ENCODE measurements at regions not wholly inside any gene's neighbourhood (a gene's known extent, or its start where the extent isn't known, plus 50 kb on each side); places are given as distances from the start of the nearest gene placed in this dataset.

GRCh38 chr1:239040523-239040922 is 345.8 kb upstream of the CHRM3 start:
- H3K27ac ChIP-seq (ENCODE audit: low read length), result no peak overlapping the region
- no peaks in the 10 kb centered on the region for H3K4me1 ChIP-seq (ENCODE audit: insufficient read depth, low read length)
- H3K9me3 ChIP-seq (ENCODE audit: insufficient read depth, low read depth, low read length), result no peaks in the 10 kb centered on the region
- no peaks in the 10 kb centered on the region for H3K36me3 ChIP-seq (ENCODE audit: insufficient read depth, low read depth, low read length)
- no peaks in the 10 kb centered on the region for H3K27me3 ChIP-seq (ENCODE audit: insufficient read depth, low read length)
- no peak overlapping the region for H3K9ac ChIP-seq (ENCODE audit: low read depth, low read length)
- H3K4me3 ChIP-seq (ENCODE audit: low read length), result no peak overlapping the region

GRCh38 chr1:239031310-239031709 is 355.1 kb upstream of the CHRM3 start:
- Histone ChIP-seq H3K9ac (ENCODE audit: low read depth, low read length) (no peak overlapping the region), H3K36me3 (ENCODE audit: insufficient read depth, low read depth, low read length) (no peaks in the 10 kb centered on the region), H3K9me3 (ENCODE audit: insufficient read depth, low read depth, low read length) (no peaks in the 10 kb centered on the region), H3K27ac (ENCODE audit: low read length) (no peak overlapping the region), H3K4me3 (ENCODE audit: low read length) (no peak overlapping the region), H3K27me3 (ENCODE audit: insufficient read depth, low read length) (no peaks in the 10 kb centered on the region), H3K4me1 (ENCODE audit: insufficient read depth, low read length) (no peaks in the 10 kb centered on the region)

GRCh38 chr1:239025997-239026694 is 360.2 kb upstream of the CHRM3 start:
- Histone ChIP-seq H3K36me3 (ENCODE audit: insufficient read depth, low read depth, low read length) (no peaks in the 10 kb centered on the region), H3K9ac (ENCODE audit: low read depth, low read length) (no peak overlapping the region), H3K9me3 (ENCODE audit: insufficient read depth, low read depth, low read length) (no peaks in the 10 kb centered on the region), H3K4me1 (ENCODE audit: insufficient read depth, low read length) (no peaks in the 10 kb centered on the region), H3K4me3 (ENCODE audit: low read length) (no peak overlapping the region), H3K27me3 (ENCODE audit: insufficient read depth, low read length) (no peaks in the 10 kb centered on the region), H3K27ac (ENCODE audit: low read length) (no peak overlapping the region)

GRCh38 chr1:239025223-239025622 is 361.1 kb upstream of the CHRM3 start:
- Histone ChIP-seq H3K27ac (ENCODE audit: low read length) (no peak overlapping the region), H3K4me1 (ENCODE audit: insufficient read depth, low read length) (no peaks in the 10 kb centered on the region), H3K9ac (ENCODE audit: low read depth, low read length) (no peak overlapping the region), H3K36me3 (ENCODE audit: insufficient read depth, low read depth, low read length) (no peaks in the 10 kb centered on the region), H3K27me3 (ENCODE audit: insufficient read depth, low read length) (no peaks in the 10 kb centered on the region), H3K9me3 (ENCODE audit: insufficient read depth, low read depth, low read length) (no peaks in the 10 kb centered on the region), H3K4me3 (ENCODE audit: low read length) (no peak overlapping the region)

GRCh38 chr1:239023732-239024360 is 362.5 kb upstream of the CHRM3 start:
- no peak overlapping the region for H3K4me3 ChIP-seq (ENCODE audit: low read length)

GRCh38 chr1:239016337-239016736 is 370.0 kb upstream of the CHRM3 start:
- Histone ChIP-seq H3K36me3 (ENCODE audit: insufficient read depth, low read depth, low read length) (no peaks in the 10 kb centered on the region), H3K9ac (ENCODE audit: low read depth, low read length) (no peak overlapping the region), H3K4me1 (ENCODE audit: insufficient read depth, low read length) (no peaks in the 10 kb centered on the region), H3K9me3 (ENCODE audit: insufficient read depth, low read depth, low read length) (no peaks in the 10 kb centered on the region), H3K4me3 (ENCODE audit: low read length) (no peak overlapping the region), H3K27ac (ENCODE audit: low read length) (no peak overlapping the region), H3K27me3 (ENCODE audit: insufficient read depth, low read length) (no peaks in the 10 kb centered on the region)

More at GRCh38 chr1:239023732-239024360, 362.5 kb upstream of the CHRM3 start:
- no peaks in the 10 kb centered on the region for H3K27me3 ChIP-seq (ENCODE audit: insufficient read depth, low read length)
- no peak overlapping the region for H3K27ac ChIP-seq (ENCODE audit: low read length)
- no peak overlapping the region for H3K9ac ChIP-seq (ENCODE audit: low read depth, low read length)
- no peaks in the 10 kb centered on the region for H3K4me1 ChIP-seq (ENCODE audit: insufficient read depth, low read length)
- no peaks in the 10 kb centered on the region for H3K9me3 ChIP-seq (ENCODE audit: insufficient read depth, low read depth, low read length)
- H3K36me3 ChIP-seq (ENCODE audit: insufficient read depth, low read depth, low read length), result no peaks in the 10 kb centered on the region

GRCh38 chr1:239011382-239011781 is 375.0 kb upstream of the CHRM3 start:
- H3K27ac ChIP-seq (ENCODE audit: low read length), result no peak overlapping the region
- no peaks in the 10 kb centered on the region for H3K4me1 ChIP-seq (ENCODE audit: insufficient read depth, low read length)
- no peaks in the 10 kb centered on the region for H3K36me3 ChIP-seq (ENCODE audit: insufficient read depth, low read depth, low read length)
- H3K9me3 ChIP-seq (ENCODE audit: insufficient read depth, low read depth, low read length), result no peaks in the 10 kb centered on the region
- no peak overlapping the region for H3K9ac ChIP-seq (ENCODE audit: low read depth, low read length)
- no peak overlapping the region for H3K4me3 ChIP-seq (ENCODE audit: low read length)
- no peaks in the 10 kb centered on the region for H3K27me3 ChIP-seq (ENCODE audit: insufficient read depth, low read length)

- Histone ChIP-seq H3K27ac (ENCODE audit: low read length) (no peak overlapping the region), H3K27me3 (ENCODE audit: insufficient read depth, low read length) (no peaks in the 10 kb centered on the region), H3K9ac (ENCODE audit: low read depth, low read length) (no peak overlapping the region), H3K36me3 (ENCODE audit: insufficient read depth, low read depth, low read length) (no peaks in the 10 kb centered on the region), H3K9me3 (ENCODE audit: insufficient read depth, low read depth, low read length) (no peaks in the 10 kb centered on the region), H3K4me3 (ENCODE audit: low read length) (no peak overlapping the region), H3K4me1 (ENCODE audit: insufficient read depth, low read length) (no peaks in the 10 kb centered on the region)
Observed at GRCh38 chr1:239008568-239008967, 377.8 kb upstream of the CHRM3 start.

GRCh38 chr1:239006276-239006675 is 380.1 kb upstream of the CHRM3 start:
- H3K27ac ChIP-seq (ENCODE audit: low read length), result no peak overlapping the region
- H3K9me3 ChIP-seq (ENCODE audit: insufficient read depth, low read depth, low read length), result no peaks in the 10 kb centered on the region
- H3K27me3 ChIP-seq (ENCODE audit: insufficient read depth, low read length), result no peaks in the 10 kb centered on the region
- H3K4me1 ChIP-seq (ENCODE audit: insufficient read depth, low read length), result no peaks in the 10 kb centered on the region
- no peak overlapping the region for H3K9ac ChIP-seq (ENCODE audit: low read depth, low read length)
- H3K4me3 ChIP-seq (ENCODE audit: low read length), result no peak overlapping the region
- H3K36me3 ChIP-seq (ENCODE audit: insufficient read depth, low read depth, low read length), result no peaks in the 10 kb centered on the region

- H3K4me3 ChIP-seq (ENCODE audit: low read length), result no peak overlapping the region
- no peaks in the 10 kb centered on the region for H3K36me3 ChIP-seq (ENCODE audit: insufficient read depth, low read depth, low read length)
- H3K9ac ChIP-seq (ENCODE audit: low read depth, low read length), result no peak overlapping the region
- H3K9me3 ChIP-seq (ENCODE audit: insufficient read depth, low read depth, low read length), result no peaks in the 10 kb centered on the region
- H3K4me1 ChIP-seq (ENCODE audit: insufficient read depth, low read length), result no peaks in the 10 kb centered on the region
- no peaks in the 10 kb centered on the region for H3K27me3 ChIP-seq (ENCODE audit: insufficient read depth, low read length)
- H3K27ac ChIP-seq (ENCODE audit: low read length), result no peak overlapping the region
Observed at GRCh38 chr1:238999944-239000343, 386.4 kb upstream of the CHRM3 start.

GRCh38 chr1:238998577-238998976 is 387.8 kb upstream of the CHRM3 start:
- no peaks in the 10 kb centered on the region for H3K9me3 ChIP-seq (ENCODE audit: insufficient read depth, low read depth, low read length)
- H3K36me3 ChIP-seq (ENCODE audit: insufficient read depth, low read depth, low read length), result no peaks in the 10 kb centered on the region

GRCh38 chr1:238991765-238992495 is 394.4 kb upstream of the CHRM3 start:
- no peaks in the 10 kb centered on the region for H3K4me1 ChIP-seq (ENCODE audit: insufficient read depth, low read length)
- H3K27ac ChIP-seq (ENCODE audit: low read length), result no peak overlapping the region
- no peaks in the 10 kb centered on the region for H3K9me3 ChIP-seq (ENCODE audit: insufficient read depth, low read depth, low read length)
- H3K36me3 ChIP-seq (ENCODE audit: insufficient read depth, low read depth, low read length), result no peaks in the 10 kb centered on the region
- no peak overlapping the region for H3K4me3 ChIP-seq (ENCODE audit: low read length)
- H3K27me3 ChIP-seq (ENCODE audit: insufficient read depth, low read length), result no peaks in the 10 kb centered on the region
- H3K9ac ChIP-seq (ENCODE audit: low read depth, low read length), result no peak overlapping the region

More at GRCh38 chr1:238998577-238998976, 387.8 kb upstream of the CHRM3 start:
- Histone ChIP-seq H3K27ac (ENCODE audit: low read length) (no peak overlapping the region), H3K27me3 (ENCODE audit: insufficient read depth, low read length) (no peaks in the 10 kb centered on the region), H3K4me1 (ENCODE audit: insufficient read depth, low read length) (no peaks in the 10 kb centered on the region), H3K4me3 (ENCODE audit: low read length) (no peak overlapping the region), H3K9ac (ENCODE audit: low read depth, low read length) (no peak overlapping the region)
